ENCODE measurements at regions not wholly inside any gene's neighbourhood (a gene's known extent, or its start where the extent isn't known, plus 50 kb on each side); places are given as distances from the start of the nearest gene placed in this dataset.
"Not testable (repeated sequence)": the region's sequence is repeated elsewhere in the genome, so short reads cannot be mapped to it uniquely, and the experiment has no call there.

DNA sequence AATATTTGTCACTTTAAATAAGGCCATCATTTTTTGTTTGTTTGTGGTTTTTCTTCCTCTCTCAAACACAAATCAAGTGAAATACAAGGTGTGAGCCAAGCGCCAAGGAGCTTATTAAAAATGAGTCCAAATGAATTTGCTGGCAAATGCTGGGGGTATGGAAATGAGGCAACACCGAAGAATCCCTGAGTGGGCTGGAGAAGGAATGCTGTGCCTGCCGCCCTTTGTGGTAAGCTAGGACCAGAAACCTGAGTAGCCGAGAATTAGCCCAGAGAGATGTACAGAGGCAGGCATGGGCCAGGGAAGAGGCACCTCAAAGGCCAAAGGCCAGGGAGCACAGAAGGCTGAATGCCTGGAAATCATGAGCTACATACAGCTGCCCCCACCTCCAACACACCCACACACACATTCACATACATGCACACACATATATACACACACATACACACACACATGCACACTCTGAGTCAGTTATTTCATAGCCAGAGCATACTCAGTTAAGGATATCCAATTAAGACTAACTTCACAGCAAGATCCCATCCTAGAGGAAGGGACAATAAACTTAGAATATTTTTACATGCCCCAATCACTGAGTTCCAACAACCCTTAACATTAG is 266.1 kb upstream of the DYNLRB2 start:
- no peak for DNase-seq
- intact Hi-C loops (cut with micrococcal nuclease): no loop called here

GRCh38 chr16:80273635-80274538 is 266.9 kb upstream of the DYNLRB2 start:
- ATAC-seq (no peak), DNase-seq (no peak)
- intact Hi-C loops (cut with micrococcal nuclease): no loop called here

More for the DNA sequence above, 266.1 kb upstream of the DYNLRB2 start:
- ATAC-seq: no peak

DNA sequence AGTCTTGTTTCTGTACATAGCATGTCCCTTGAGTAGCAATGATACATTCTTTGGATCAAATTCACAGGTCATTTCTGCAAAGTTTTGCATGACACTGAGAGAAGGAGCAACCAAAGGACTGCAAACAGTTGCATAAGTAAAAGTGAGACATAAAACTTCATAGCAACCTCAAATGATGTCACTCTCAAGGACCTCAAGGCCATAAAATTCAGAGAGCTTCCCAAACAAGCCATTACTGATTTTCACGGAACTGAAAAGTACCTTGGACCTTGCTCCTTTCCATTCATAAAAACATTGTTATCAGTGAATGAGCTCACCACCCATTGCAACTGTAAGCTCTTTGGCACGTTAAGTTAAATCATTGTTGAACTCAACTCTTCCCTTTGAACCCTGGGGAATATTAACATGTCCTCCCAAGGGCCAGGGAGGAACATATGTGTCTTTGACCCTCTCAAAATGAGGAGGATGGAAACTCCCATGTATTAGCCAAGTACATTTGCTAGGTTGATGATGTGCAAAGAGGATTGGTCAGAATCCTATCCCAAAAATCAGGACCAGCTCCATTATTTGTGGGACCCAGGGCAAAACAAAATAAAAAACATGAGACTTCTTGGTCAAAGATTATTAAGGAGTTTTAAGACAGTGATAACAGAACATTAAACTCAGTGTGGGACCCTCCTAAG is 275.0 kb upstream of the DYNLRB2 start:
- DNase-seq (no peak), ATAC-seq (no peak)
- intact Hi-C loops (cut with micrococcal nuclease): no loop called here

- ATAC-seq (no peak), DNase-seq (no peak)
- intact Hi-C loops (cut with micrococcal nuclease): no loop called here
Observed at GRCh38 chr16:80263848-80264694, 276.7 kb upstream of the DYNLRB2 start.

GRCh38 chr16:80263181-80263823 is 277.5 kb upstream of the DYNLRB2 start:
- intact Hi-C loops (cut with micrococcal nuclease): no loop called here
- ATAC-seq: no peak

GRCh38 chr16:80260906-80261311 is 279.9 kb upstream of the DYNLRB2 start:
- ATAC-seq (no peak), DNase-seq (no peak)
- intact Hi-C loops (cut with micrococcal nuclease): no loop called here

More at GRCh38 chr16:80263181-80263823, 277.5 kb upstream of the DYNLRB2 start:
- no peak for DNase-seq

DNA sequence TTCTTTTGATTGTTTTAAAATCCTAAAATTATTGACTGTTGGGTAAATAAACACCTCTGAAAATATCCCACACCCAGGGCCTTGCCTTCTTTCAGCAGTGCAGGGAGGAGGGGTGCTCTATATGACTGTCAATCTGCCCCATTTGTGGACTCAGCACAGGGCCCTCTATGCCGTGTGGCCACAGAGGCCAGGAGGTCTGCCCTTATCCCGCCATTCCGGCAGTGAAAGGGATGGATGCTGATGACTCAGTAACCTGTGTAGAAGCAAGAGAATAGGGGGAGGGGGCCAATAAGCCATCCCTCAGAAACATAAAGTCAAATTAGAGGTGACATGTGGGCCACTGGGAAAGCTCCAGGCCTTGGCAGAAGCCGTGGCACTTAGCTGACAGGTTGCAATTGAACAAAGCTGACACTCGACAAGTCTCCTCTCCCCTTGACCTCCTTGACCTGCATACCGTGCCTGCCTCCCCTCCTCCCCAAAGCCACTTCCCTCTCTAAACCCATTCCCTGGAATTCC is 281.4 kb upstream of the DYNLRB2 start:
- ATAC-seq: no peak
- intact Hi-C loops (cut with micrococcal nuclease): no loop called here
- no peak for DNase-seq

DNA sequence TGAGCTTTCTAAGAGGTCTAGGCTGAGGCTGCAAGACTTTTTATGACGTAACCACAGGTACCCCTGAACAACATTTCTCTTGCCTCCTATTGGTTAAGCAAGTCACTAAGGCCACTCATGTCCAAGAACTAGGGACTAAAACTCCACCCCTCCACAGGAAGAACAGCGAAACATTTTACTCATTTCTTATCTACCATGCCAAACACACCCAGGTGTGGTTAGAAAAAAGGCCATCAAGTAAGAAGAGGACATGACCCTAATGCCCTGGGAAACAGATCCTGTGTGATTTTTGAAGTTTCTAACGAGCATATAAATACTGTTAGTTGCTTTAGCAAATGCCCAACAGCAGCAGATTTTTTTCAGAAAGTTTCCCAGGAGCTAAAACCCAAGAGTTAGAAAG is 282.4 kb upstream of the DYNLRB2 start:
- no peak for DNase-seq

DNA sequence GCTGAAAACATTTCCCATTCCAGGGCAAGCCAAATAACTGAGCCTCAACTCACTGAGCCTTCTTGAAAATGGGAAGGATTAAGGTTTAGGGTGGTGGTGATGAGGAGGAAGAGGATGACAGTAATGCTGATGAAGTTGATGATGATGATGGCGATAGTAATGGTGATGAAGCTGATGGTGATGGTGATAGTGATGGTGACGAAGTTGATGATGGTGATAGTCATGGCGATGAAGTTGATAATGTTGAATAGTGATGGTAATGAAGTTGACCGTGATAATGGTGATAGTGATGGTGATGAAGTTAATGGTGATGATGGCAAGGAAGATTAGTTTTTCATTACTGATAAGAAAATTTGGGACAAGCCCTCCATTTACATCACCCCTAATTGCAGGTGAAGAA is 285.8 kb upstream of the DYNLRB2 start:
- DNase-seq (no peak), ATAC-seq (no peak)
- intact Hi-C loops (cut with micrococcal nuclease): no loop called here

More for the DNA sequence above, 282.4 kb upstream of the DYNLRB2 start:
- intact Hi-C loops (cut with micrococcal nuclease): no loop called here
- no peak for ATAC-seq

GRCh38 chr16:80253741-80254140 is 287.1 kb upstream of the DYNLRB2 start:
- ATAC-seq (no peak), DNase-seq (no peak)
- intact Hi-C loops (cut with micrococcal nuclease): no loop called here

DNA sequence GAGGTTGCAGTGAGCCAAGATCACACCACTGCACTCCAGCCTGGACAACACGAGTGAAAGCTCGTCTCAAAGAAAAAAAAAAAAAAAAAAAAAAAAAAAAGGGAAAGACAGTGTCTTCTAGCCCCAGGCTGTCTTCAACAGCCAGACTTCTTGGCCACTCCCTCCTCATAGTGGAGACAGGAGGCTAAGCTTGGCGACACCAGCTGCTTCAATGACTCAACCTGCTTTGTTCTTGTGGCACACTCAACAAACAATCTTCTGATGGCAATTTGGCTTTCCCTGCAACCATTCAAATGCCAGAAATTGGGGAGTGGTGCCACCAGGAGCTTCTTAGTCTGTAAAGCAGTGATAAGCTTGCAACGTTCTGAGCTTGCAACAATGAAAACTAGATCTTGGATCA is 290.4 kb upstream of the DYNLRB2 start:
- no peak for ATAC-seq
- intact Hi-C loops (cut with micrococcal nuclease): no loop called here
- no peak for DNase-seq

DNA sequence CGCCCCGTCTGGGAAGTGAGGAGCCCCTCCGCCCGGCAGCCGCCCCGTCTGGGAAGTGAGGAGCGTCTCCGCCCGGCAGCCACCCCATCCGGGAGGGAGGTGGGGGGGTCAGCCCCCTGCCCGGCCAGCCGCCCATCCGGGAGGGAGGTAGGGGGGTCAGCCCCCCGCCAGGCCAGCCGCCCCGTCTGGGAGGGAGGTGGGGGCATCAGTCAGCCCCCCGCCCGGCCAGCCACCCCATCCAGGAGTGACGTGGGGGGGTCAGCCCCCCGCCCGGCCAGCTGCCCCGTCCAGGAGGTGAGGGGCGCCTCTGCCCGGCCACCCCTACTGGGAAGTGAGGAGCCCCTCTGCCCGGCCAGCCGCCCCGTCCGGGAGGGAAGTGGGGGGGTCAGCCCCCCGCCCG is 297.5 kb upstream of the DYNLRB2 start:
- intact Hi-C loops (cut with micrococcal nuclease); ATAC-seq: not testable (repeated sequence)

DNA sequence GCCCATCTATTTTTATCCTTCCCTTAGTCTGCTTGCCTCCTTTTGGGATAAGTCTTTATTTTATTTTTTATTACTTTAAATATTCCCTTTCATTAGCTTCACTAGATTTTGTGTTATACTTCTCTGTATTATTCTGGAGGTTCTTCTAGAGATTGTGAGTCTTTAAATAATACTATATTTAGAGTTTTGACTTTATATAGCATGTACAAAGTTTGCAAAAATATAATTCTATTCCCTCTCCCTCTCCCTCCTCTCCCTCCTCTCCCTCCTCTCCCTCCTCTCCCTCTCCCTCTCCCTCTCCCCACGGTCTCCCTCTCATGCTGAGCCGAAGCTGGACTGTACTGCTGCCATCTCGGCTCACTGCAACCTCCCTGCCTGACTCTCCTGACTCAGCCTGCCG is 298.5 kb upstream of the DYNLRB2 start:
- DNase-seq; intact Hi-C loops (cut with micrococcal nuclease); ATAC-seq: not testable (repeated sequence)

More for the DNA sequence above, 297.5 kb upstream of the DYNLRB2 start:
- not testable (repeated sequence) for DNase-seq

DNA sequence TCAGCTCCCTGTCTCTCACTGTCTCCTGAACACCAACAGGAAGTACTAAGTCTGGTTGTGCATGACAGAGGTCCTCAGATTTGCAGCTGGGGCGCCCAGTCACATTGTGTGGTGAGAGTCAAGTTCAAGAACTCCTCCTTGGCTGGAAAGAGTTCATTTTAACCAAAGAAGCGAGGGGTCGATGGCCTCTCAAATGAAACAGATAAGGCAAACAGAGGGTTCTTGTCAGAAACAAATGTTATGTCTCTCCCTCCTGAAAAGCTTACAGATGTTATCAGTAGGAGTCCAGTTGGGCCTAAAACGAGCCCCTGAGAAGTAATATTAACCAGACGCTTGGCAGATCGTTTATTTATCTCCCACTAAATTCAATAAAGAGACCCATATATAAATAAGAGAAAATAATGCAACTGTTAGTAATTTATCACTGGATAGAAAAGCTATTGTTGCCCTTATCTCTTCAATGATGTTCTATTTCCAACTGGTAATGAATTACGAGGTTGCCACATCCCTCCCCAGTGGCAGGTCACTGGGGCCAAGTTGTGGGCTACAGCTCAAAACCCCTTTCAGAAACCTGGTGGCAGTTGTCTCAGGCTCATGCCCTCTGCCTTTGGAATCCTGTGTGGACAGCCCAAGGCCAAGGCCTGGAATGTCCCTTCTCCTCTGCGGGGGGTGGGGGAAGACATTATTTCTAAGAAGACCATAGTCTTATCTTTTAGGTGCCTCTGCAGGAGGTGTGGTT is 307.5 kb upstream of the DYNLRB2 start:
- intact Hi-C loops (cut with micrococcal nuclease): no loop called here
- ATAC-seq (no peak), DNase-seq (no peak)

DNA sequence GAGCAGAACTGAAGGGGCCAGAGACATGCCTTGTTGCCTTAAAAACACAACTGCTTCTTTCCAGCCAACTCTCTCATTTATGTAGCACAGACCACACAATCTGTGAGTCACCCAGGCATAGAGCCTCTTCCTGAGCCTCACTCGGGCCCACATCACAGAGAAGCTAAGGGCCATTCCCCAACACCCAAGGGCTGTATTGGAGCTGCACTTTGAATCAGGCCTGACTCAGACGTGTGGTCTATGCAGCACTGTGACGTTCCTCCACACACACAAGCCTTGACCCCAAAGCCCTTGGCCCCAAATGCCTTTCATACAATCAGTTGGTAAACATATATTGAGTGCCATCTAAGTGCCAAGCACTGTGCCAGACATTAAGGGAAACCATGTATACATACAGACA is 308.9 kb upstream of the DYNLRB2 start:
- intact Hi-C loops (cut with micrococcal nuclease): no loop called here
- ATAC-seq (no peak), DNase-seq (no peak)

DNA sequence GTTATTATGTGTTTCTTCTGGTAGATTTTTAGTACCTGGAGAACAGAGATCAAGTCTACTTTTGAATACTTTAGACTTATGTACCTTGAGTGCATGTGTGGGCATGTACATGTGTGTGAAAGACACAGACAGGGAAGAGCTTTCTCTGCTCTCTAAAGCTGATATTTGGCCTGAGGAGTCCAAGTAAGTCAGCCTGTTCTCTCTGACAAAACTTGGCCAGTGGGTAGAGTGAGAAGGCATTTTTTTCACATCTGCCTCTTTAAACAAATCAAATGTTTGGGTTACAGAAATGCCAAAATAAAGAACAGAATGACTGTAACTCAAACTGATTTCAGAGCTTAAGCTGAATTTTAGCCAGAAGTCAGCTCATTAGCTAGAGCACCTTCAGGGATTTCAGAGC is 309.7 kb upstream of the DYNLRB2 start:
- DNase-seq (no peak), ATAC-seq (no peak)
- intact Hi-C loops (cut with micrococcal nuclease): no loop called here

DNA sequence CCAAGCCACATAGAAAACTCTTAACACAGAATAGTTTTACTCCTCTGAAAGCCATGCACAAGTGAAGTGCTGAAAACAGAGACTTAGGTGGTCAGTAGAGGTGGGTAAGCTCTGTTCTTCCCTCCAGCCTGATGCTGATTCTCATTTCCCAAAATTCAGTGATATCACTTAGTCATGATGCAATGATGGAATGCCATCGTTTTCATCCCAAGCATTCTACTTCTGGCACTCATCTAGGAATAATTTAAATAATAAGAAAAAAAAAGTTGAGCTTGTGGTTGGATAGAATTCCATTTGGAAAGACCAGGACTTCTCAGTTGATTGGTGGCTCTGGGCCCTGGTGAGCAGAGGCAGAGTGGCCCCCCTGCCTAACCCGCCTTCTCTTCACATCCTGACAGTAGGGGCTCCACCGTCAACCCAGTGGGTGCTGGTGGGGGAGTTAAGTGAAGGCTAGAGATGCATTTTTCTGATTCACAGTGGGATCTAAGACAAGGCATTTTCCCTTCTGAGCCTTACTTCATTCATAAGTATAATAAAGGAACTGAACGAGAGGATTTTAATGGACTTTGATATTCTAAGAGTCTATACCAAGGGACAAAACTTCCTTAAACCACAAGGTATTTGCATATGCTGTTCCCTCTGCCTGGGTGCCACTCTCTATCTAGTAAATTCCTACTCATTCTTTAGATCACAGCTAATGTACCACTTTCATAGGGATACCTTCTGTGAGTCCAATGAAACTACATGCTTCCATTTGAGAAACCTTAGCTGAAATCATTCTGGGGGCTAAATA is 310.3 kb upstream of the DYNLRB2 start:
- DNase-seq (no peak), ATAC-seq (no peak)
- intact Hi-C loops (cut with micrococcal nuclease): no loop called here

All from left ventricle myocardium superior (tissue), 1 donor.